Dermis microvascular lymphatic vessel endothelial cell (primary cell): ENCODE measurements at regions not wholly inside any gene's neighbourhood (a gene's known extent, or its start where the extent isn't known, plus 50 kb on each side); places are given as distances from the start of the nearest gene placed in this dataset.
"Not testable (repeated sequence)": the region's sequence is repeated elsewhere in the genome, so short reads cannot be mapped to it uniquely, and the experiment has no call there.

ENCODE experiments used
- DNase-seq, 2 donors: peaks; one replicate each; pipeline versions ENCODE4 v3.0.0 to v3.0.0-alpha.2; 2010; ENCODE audit warnings: low read depth in 2 of 2

- DNase-seq, result peak; percentile 6 to 54
These were observed 215.3 kb upstream of the TTC29 start for GRCh38 chr4:147160908-147161513.

GRCh38 chr4:147163311-147163710 lies 217.6 kb upstream of the TTC29 start:
- no peak for DNase-seq

- DNase-seq, result not testable (repeated sequence)
These were observed 222.5 kb upstream of the TTC29 start for GRCh38 chr4:147168200-147168599.

- DNase-seq, result no peak
These were observed 227.7 kb upstream of the TTC29 start for GRCh38 chr4:147173322-147173721.

GRCh38 chr4:147173797-147174432 lies 228.3 kb upstream of the TTC29 start:
- no peak for DNase-seq

- no peak for DNase-seq
These were observed 228.9 kb upstream of the TTC29 start for GRCh38 chr4:147174591-147174990.

GRCh38 chr4:147175460-147176025 lies 229.9 kb upstream of the TTC29 start:
- no peak for DNase-seq

- DNase-seq, result no peak
These were observed 236.4 kb upstream of the TTC29 start for GRCh38 chr4:147182041-147182440.

GRCh38 chr4:147192679-147193078 lies 247.0 kb upstream of the TTC29 start:
- DNase-seq, result no peak

- no peak for DNase-seq
These were observed 248.4 kb upstream of the TTC29 start for GRCh38 chr4:147194114-147194513.

- DNase-seq, result no peak
These were observed 248.9 kb upstream of the TTC29 start for GRCh38 chr4:147194604-147195003.

- DNase-seq, result no peak
These were observed 249.7 kb upstream of the TTC29 start for GRCh38 chr4:147195386-147195785.

- DNase-seq, result peak in 1 of 2 donors; percentile 15
These were observed 252.9 kb upstream of the TTC29 start for GRCh38 chr4:147198411-147199051.

GRCh38 chr4:147201016-147201415 lies 255.4 kb upstream of the TTC29 start:
- no peak for DNase-seq

- no peak for DNase-seq
These were observed 261.1 kb upstream of the TTC29 start for GRCh38 chr4:147206807-147207206.

GRCh38 chr4:147207911-147208310 lies 262.2 kb upstream of the TTC29 start:
- no peak for DNase-seq

GRCh38 chr4:147217655-147218054 lies 263.2 kb upstream of the EDNRA start:
- no peak for DNase-seq

- DNase-seq, result no peak
These were observed 261.8 kb upstream of the EDNRA start for GRCh38 chr4:147219145-147219544.

- DNase-seq, result no peak
These were observed 260.1 kb upstream of the EDNRA start for GRCh38 chr4:147220833-147221232.

- no peak for DNase-seq
These were observed 258.0 kb upstream of the EDNRA start for GRCh38 chr4:147222906-147223305.

GRCh38 chr4:147223576-147223975 lies 257.3 kb upstream of the EDNRA start:
- no peak for DNase-seq

GRCh38 chr4:147236806-147237205 lies 244.1 kb upstream of the EDNRA start:
- DNase-seq, result peak; percentile 1 to 38

GRCh38 chr4:147244786-147245185 lies 236.1 kb upstream of the EDNRA start:
- no peak for DNase-seq
